Heart left ventricle (tissue), 16 donors: ENCODE measurements at regions not wholly inside any gene's neighbourhood (a gene's known extent, or its start where the extent isn't known, plus 50 kb on each side); places are given as distances from the start of the nearest gene placed in this dataset.

Source experiments
- ATAC-seq, 4 donors: fragments of 200-7000 bp; cut with Tn5 transposase; one replicate each; pipeline ENCODE4 v1.9.1; 2020 to 2022; ENCODE audit warnings: moderate library complexity in 4 of 4, mild to moderate bottlenecking in 3 of 4, moderate number of reproducible peaks in 1 of 4
- DNase-seq, 5 donors: peaks; one replicate each; pipeline ENCODE4 v3.0.0-alpha.2; 2020
- H3K27ac ChIP-seq, 12 donors: fragments of 200-600 bp; sonication (generic) in 4 of 12; one replicate each; pipeline versions ENCODE4 v1.5.0 to v1.8.0; 2016 to 2022; ENCODE audit warnings: mild to moderate bottlenecking in 2 of 12
- H3K27me3 ChIP-seq, 9 donors: fragments of 200-600 bp; sonication (generic) in 2 of 9; one replicate each; pipeline versions ENCODE4 v1.5.1 to v1.8.0; 2016 to 2022; ENCODE audit warnings: mild to moderate bottlenecking in 3 of 9
- H3K36me3 ChIP-seq, 9 donors: fragments of 200-600 bp; sonication (generic) in 2 of 9; one replicate each; pipeline versions ENCODE4 v1.5.0 to v1.8.0; 2018 to 2022; ENCODE audit warnings: mild to moderate bottlenecking in 2 of 9
- H3K4me1 ChIP-seq, 12 donors: fragments of 200-600 bp; sonication (generic) in 4 of 12; one replicate each; pipeline versions ENCODE4 v1.5.0 to v1.8.0; 2016 to 2022; ENCODE audit warnings: mild to moderate bottlenecking in 3 of 12
- H3K4me3 ChIP-seq, 12 donors: fragments of 200-600 bp; sonication (generic) in 4 of 12; one replicate each; pipeline versions ENCODE4 v1.5.0 to v1.8.0; 2017 to 2022; ENCODE audit warnings: mild to moderate bottlenecking in 9 of 12, moderate library complexity in 4 of 12
- H3K9me3 ChIP-seq, 12 donors: fragments of 200-600 bp; sonication (generic) in 4 of 12; one replicate each; pipeline versions ENCODE4 v1.5.0 to v1.8.0; 2016 to 2022; ENCODE audit warnings: mild to moderate bottlenecking in 1 of 12
- POLR2A ChIP-seq, 2 donors: fragments of 450-650 bp; IDR thresholded peaks; one replicate each; pipeline ENCODE4 v1.6.1; 2017; ENCODE audit warnings: antibody characterized with exemption in 2 of 2, mild to moderate bottlenecking in 2 of 2, moderate library complexity in 2 of 2
- WGBS, 4 donors: extraction: QIAGEN DNeasy Blood & Tissue Kit in 2 of 4; methylation state at CpG; one replicate each; pipeline versions ENCODE4 v1.1.5 to v1.1.7; 2013 to 2018; 5-methylcytosine and 5-hydroxymethylcytosine counted together
- intact Hi-C, 10 donors: fragments of 100-400 bp; cut with DNase I; formaldehyde crosslinking; loops; one replicate each; pipeline versions ENCODE4 v1.11.1 to v1.14.2; 2022
- TF ChIP-seq, protein P1 (sequence below), 12 donors: fragments of 200-600 bp; sonication (generic) in 4 of 12; IDR thresholded peaks; one replicate each; pipeline versions ENCODE4 v1.5.0 to v1.8.0; 2018 to 2022; ENCODE audit warnings: antibody characterized with exemption in 12 of 12, mild to moderate bottlenecking in 5 of 12
- donor health status: ischemic (EF 13 %, LVEDD 7.1; RV severe dilation, severe dysfunction).
- donor health status: healthy with polysubstance abuse.
- donor health status: DM: no; HTN: yes; CAD: no.
- donor health status: DM: no; HTN: no; CAD: no.
- donor health status: ischemic (EF 25% LVEDD 6.9; RV normal size, moderate dysfunction).
- donor health status: ischemic (EF 25% LVEDD 5.7; RV mildly dilated, moderate dysfunction).
- donor health status: healthy.
- donor health status: DM: yes; HTN: yes; CAD: no.
- donor health status: ischemic (EF 35%, LVEDD 5.7; RV mildly dilated, moderate dysfunction).
- donor health status: nonischemic (EF 11% LVEDD 7.7; RV severe dilation, severe dysfunction).
- donor health status: DM: yes; HTN: yes; CAD: no.
- donor health status: PGD.
- donor health status: ischemic (EF 29% LVEDD 5.4; RV normal size, mild dysfunction).
- donor health status: nonischemic (EF 23%, LVEDD 6.1; RV moderate dilation, normal function).

- TF ChIP-seq, protein P1, sequence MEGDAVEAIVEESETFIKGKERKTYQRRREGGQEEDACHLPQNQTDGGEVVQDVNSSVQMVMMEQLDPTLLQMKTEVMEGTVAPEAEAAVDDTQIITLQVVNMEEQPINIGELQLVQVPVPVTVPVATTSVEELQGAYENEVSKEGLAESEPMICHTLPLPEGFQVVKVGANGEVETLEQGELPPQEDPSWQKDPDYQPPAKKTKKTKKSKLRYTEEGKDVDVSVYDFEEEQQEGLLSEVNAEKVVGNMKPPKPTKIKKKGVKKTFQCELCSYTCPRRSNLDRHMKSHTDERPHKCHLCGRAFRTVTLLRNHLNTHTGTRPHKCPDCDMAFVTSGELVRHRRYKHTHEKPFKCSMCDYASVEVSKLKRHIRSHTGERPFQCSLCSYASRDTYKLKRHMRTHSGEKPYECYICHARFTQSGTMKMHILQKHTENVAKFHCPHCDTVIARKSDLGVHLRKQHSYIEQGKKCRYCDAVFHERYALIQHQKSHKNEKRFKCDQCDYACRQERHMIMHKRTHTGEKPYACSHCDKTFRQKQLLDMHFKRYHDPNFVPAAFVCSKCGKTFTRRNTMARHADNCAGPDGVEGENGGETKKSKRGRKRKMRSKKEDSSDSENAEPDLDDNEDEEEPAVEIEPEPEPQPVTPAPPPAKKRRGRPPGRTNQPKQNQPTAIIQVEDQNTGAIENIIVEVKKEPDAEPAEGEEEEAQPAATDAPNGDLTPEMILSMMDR (IDR thresholded peaks at IDR 0.05): no peak
- no peak for TF ChIP-seq POLR2A (IDR thresholded peaks at IDR 0.05)
- peaks cover 0 to 4% (median 0%) of the 10 kb centered on the region in 9 donors for H3K27me3 ChIP-seq
- H3K4me3 ChIP-seq: no peak overlapping the region
- H3K27ac ChIP-seq: no peak overlapping the region
- no peak for DNase-seq
- H3K4me1 ChIP-seq: peaks cover 0 to 13% (median 0%) of the 10 kb centered on the region in 12 donors
- H3K36me3 ChIP-seq: no peaks in the 10 kb centered on the region
- H3K9me3 ChIP-seq: no peaks in the 10 kb centered on the region
- no peak for ATAC-seq
- intact Hi-C loops: no loop called here
- WGBS, 4 donors: 93 to 97% (median 95%) methylated on average over 2 of the region's 2 CpGs
These were observed 83.7 kb upstream of the IL12B start for GRCh38 chr5:159414021-159414420.

DNA sequence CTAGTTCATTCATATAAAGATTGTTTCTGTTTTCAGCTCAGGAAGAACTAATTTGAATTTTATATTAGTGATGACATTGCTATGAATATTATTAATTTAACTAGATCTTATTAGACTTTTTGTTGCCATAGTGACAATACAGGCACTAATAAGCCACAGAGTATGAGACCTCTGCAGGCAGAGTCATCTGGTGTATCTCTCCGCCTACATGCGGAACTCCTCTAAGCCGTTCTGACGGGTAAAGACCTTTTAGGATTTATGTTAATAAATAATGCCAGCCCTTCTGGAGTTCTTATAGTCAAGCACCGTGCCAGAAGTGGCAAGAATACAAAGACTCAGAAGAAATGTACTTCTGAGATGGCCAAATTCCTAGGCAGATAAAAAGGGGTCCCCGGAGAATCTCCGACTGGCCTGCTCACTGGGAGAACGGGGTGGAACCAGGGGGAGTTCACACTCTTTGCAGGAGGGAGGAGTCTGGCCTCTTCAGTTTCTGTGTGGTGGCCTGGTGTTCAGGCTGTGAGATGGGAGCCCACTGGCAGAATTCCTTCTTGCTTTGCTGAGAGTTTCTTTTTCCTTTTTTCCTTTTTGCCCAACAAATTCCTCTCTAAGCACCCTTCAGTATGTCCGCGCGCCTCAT lies 85.1 kb upstream of the IL12B start:
- peak in 1 of 5 donors; percentile 33 for DNase-seq
- ATAC-seq: peak in 3 of 4 donors; percentile 45 to 73 (median 50)

DNA sequence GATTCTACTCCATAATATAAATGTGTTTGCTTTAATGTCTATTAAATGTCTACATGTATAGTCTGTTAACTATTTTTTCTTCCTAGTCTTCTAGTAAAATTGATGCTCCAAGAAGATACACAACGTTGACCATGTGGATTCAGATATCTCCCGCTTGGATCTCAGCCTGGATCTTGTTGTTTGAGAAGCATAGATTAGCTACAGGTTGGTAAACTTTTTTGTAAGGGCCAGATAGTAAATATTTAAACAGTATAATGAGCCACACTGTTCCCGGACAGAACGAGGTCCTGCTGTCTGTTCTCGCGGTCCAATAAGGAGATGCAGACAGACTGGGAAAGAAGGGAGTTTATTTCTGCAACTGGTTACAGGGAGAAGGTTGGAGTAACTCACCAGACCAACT lies 86.2 kb upstream of the IL12B start:
- no peak for ATAC-seq
- Histone ChIP-seq H3K27ac (no peak overlapping the region), H3K27me3 (no peaks in the 10 kb centered on the region), H3K4me1 (peaks cover 0 to 13% (median 0%) of the 10 kb centered on the region in 12 donors), H3K4me3 (no peak overlapping the region), H3K9me3 (no peaks in the 10 kb centered on the region), H3K36me3 (no peaks in the 10 kb centered on the region)
- TF ChIP-seq, protein P1 (IDR thresholded peaks at IDR 0.05): no peak
- TF ChIP-seq POLR2A (IDR thresholded peaks at IDR 0.05): no peak
- no peak for DNase-seq
- intact Hi-C loops: no loop called here
- 88 to 91% (median 91%) methylated on average over 6 of the region's 6 CpGs for WGBS, 4 donors

More for the DNA sequence above, 85.1 kb upstream of the IL12B start:
- Histone ChIP-seq H3K27ac (no peak overlapping the region), H3K9me3 (no peaks in the 10 kb centered on the region), H3K4me3 (peak overlapping the region in 3 of 12 donors; percentile 5 to 38 (median 19)), H3K4me1 (peaks cover 0 to 13% (median 0%) of the 10 kb centered on the region in 12 donors), H3K36me3 (no peaks in the 10 kb centered on the region), H3K27me3 (no peaks in the 10 kb centered on the region)
- intact Hi-C loops: no loop called here
- TF ChIP-seq, protein P1 (IDR thresholded peaks at IDR 0.05): no peak
- no peak for TF ChIP-seq POLR2A (IDR thresholded peaks at IDR 0.05)
- WGBS, 4 donors: 71 to 79% (median 75%) methylated on average over 11 of the region's 11 CpGs

DNA sequence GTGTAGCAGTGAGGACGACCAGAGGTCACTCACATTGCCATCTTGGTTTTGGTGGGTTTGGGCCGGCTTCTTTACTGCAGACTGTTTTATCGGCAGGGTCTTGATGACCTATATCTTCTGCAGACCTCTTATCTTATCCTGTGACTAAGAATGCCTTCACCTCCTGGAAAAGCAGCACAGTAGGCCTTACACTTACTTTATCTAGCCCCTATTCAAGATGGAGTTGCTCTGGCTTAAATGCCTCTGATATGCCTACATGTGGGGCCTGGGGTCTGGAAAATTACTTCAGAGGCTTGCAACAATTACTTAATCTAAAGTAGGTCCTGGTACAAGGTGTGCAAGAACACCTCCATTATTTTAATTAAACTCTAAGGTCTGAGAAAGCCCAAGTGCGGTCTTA lies 86.9 kb upstream of the IL12B start:
- H3K27ac ChIP-seq: no peak overlapping the region

More for the DNA sequence above, 86.9 kb upstream of the IL12B start:
- H3K36me3 ChIP-seq: no peaks in the 10 kb centered on the region
- WGBS, 4 donors: 74 to 87% (median 79%) methylated on average over 4 of the region's 4 CpGs
- no peaks in the 10 kb centered on the region for H3K27me3 ChIP-seq
- TF ChIP-seq POLR2A (IDR thresholded peaks at IDR 0.05): no peak
- TF ChIP-seq, protein P1 (IDR thresholded peaks at IDR 0.05): no peak
- peaks cover 0 to 6% (median 0%) of the 10 kb centered on the region in 12 donors for H3K4me1 ChIP-seq
- DNase-seq (no peak), ATAC-seq (no peak)
- H3K4me3 ChIP-seq: no peak overlapping the region
- H3K9me3 ChIP-seq: no peaks in the 10 kb centered on the region
- intact Hi-C loops: no loop called here
